AG04450 (cell line): ENCODE measurements at regions not wholly inside any gene's neighbourhood (a gene's known extent, or its start where the extent isn't known, plus 50 kb on each side); places are given as distances from the start of the nearest gene placed in this dataset.

Experiments
- CTCF ChIA-PET: fragments of 300-600, 350-600 bp; formaldehyde crosslinking; extraction: SDS; loops from one replicate; lab custom pipeline; 2022; ENCODE audit warnings: antibody characterized with exemption, inconsistent platforms; lab: Charles Lee
- POLR2A ChIA-PET: fragments of 350-600 bp; formaldehyde crosslinking; extraction: SDS; loops from one replicate; lab custom pipeline; 2021; ENCODE audit warnings: antibody characterized with exemption, inconsistent platforms; lab: Yijun Ruan, JAX
- DNase-seq: peaks from one replicate; pipeline ENCODE4 v3.0.0-alpha.2; 2011; ENCODE audit warnings: low read depth, low spot score
- H3K27ac ChIP-seq: one replicate; pipeline ENCODE4 v1.5.1; 2012; ENCODE audit warnings: low read depth, low read length, control low read depth
- H3K27me3 ChIP-seq: one replicate; pipeline ENCODE4 v1.6.0; 2012; ENCODE audit warnings: low read length; ENCODE audit not compliant: control insufficient read depth, insufficient read depth
- H3K4me3 ChIP-seq: 2 replicates; pipeline ENCODE4 v1.5.1; 2011; ENCODE audit warnings: mild to moderate bottlenecking, low read depth, low read length, control low read depth
- H3K9me3 ChIP-seq: 2 replicates; pipeline ENCODE4 v1.5.1; 2012; ENCODE audit warnings: low read length; ENCODE audit not compliant: control insufficient read depth, insufficient read depth
- CTCF ChIP-seq: IDR thresholded peaks from 2 replicates; pipeline ENCODE4 v1.5.1; 2011; ENCODE audit warnings: low read depth, low read length, control low read depth, inconsistent platforms

GRCh38 chr18:27699137-27699536 is 477.8 kb downstream of the CDH2 start:
- no peak for DNase-seq
- ChIA-PET CTCF (interaction anchor here (2.2 kb wide), 1 partner anchor 15 kb away, joined by 8 read pairs; no protein-coding TSS in a partner anchor), POLR2A (no interaction called here)
- no peak for TF ChIP-seq CTCF
- H3K4me3 ChIP-seq = no peak overlapping the region
- no peak overlapping the region for H3K27ac ChIP-seq
- H3K9me3 ChIP-seq = no peaks in the 10 kb centered on the region
- H3K27me3 ChIP-seq = no peaks in the 10 kb centered on the region

DNA sequence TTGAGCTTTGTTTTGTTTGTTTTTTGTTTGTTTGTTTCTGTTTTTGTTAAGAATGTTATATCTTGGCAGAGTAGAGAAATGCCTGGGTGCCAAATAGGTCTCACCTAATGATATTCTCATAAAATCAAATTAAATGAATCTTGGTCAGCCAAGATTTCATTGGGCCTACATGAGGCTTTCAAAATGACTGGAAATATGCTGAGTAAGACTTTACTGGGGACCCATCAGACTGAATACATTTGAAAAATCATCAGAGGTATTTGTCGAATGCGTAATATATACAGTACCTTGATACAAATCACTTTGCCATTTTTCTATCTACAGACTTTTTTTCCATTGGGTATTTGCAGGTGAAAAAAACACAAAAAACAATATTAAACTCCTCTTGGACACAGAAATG is 480.8 kb downstream of the CDH2 start:
- no peak for DNase-seq
- POLR2A ChIA-PET = no interaction called here
- TF ChIP-seq CTCF = no peak
- Histone ChIP-seq H3K4me3 (no peak overlapping the region), H3K9me3 (no peaks in the 10 kb centered on the region), H3K27me3 (no peaks in the 10 kb centered on the region), H3K27ac (no peak overlapping the region)
- CTCF ChIA-PET = interaction anchor here (1.0 kb wide), 1 partner anchor 11 kb away, joined by 3 read pairs; no protein-coding TSS in a partner anchor

GRCh38 chr18:27695503-27695902 is 481.4 kb downstream of the CDH2 start:
- Histone ChIP-seq H3K27me3 (no peaks in the 10 kb centered on the region), H3K9me3 (no peaks in the 10 kb centered on the region), H3K27ac (no peak overlapping the region), H3K4me3 (no peak overlapping the region)
- DNase-seq = no peak
- ChIA-PET CTCF (interaction anchor here (1.0 kb wide), 1 partner anchor 10 kb away, joined by 3 read pairs; no protein-coding TSS in a partner anchor), POLR2A (no interaction called here)
- no peak for TF ChIP-seq CTCF

GRCh38 chr18:27695052-27695451 is 481.9 kb downstream of the CDH2 start:
- POLR2A ChIA-PET = no interaction called here
- Histone ChIP-seq H3K27me3 (no peaks in the 10 kb centered on the region), H3K9me3 (no peaks in the 10 kb centered on the region), H3K4me3 (no peak overlapping the region), H3K27ac (no peak overlapping the region)
- no peak for TF ChIP-seq CTCF
- CTCF ChIA-PET = interaction anchor here (1.0 kb wide), 1 partner anchor 10 kb away, joined by 3 read pairs; no protein-coding TSS in a partner anchor
- no peak for DNase-seq

DNA sequence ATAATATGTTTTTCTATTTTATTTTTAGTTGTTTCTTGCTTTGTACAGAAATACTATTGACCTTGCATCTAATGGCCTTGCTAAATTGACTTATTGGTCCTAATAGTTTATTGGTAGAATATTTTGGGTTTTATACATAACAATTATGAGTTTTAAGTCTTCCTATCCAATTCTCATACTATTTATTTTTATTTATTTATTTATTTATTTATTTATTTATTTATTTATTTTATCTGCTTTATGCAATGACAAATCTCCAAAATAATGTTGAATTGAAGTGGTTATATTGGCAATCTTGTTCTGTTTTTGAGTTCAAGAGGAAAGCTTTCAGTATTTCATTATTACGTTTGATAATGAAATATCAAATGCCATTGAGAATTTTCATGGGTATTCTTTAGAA is 488.3 kb downstream of the CDH2 start:
- H3K27me3 ChIP-seq = no peaks in the 10 kb centered on the region
- POLR2A ChIA-PET = no interaction called here
- H3K4me3 ChIP-seq = no peak overlapping the region
- H3K9me3 ChIP-seq = no peaks in the 10 kb centered on the region
- no peak overlapping the region for H3K27ac ChIP-seq
- CTCF ChIA-PET = no interaction called here
- TF ChIP-seq CTCF = no peak
- DNase-seq = no peak
